Sigmoid colon (tissue), 4 donors: ENCODE measurements at regions not wholly inside any gene's neighbourhood (a gene's known extent, or its start where the extent isn't known, plus 50 kb on each side); places are given as distances from the start of the nearest gene placed in this dataset.

Experiments
- CTCF ChIP-seq, 4 experiments: fragments of 450-650 bp in 3 of 4; fragments of 200-600 bp in 1 of 4; IDR thresholded peaks; one replicate each; pipeline ENCODE4 v1.5.1; 2016 to 2019; ENCODE audit warnings: antibody characterized with exemption in 4 of 4, mild to moderate bottlenecking in 3 of 4, moderate library complexity in 2 of 4
- EP300 ChIP-seq, 4 donors: sonication (generic); formaldehyde crosslinking; IDR thresholded peaks; one replicate each; pipeline ENCODE4 v1.6.1; 2017; ENCODE audit warnings: antibody characterized with exemption in 4 of 4
- POLR2A ChIP-seq, 2 donors: fragments of 450-650 bp; IDR thresholded peaks; one replicate each; pipeline ENCODE4 v1.6.1; 2016; ENCODE audit warnings: antibody characterized with exemption in 2 of 2, mild to moderate bottlenecking in 2 of 2, moderate library complexity in 2 of 2
- POLR2AphosphoS5 ChIP-seq, 4 donors: sonication (generic); formaldehyde crosslinking; IDR thresholded peaks; one replicate each; pipeline ENCODE4 v1.6.1; 2017; ENCODE audit warnings: antibody characterized with exemption in 4 of 4

GRCh38 chr13:95385373-95385772 is 84.1 kb upstream of the ABCC4 start:
- no peak for TF ChIP-seq CTCF (IDR thresholded peaks at IDR 0.05)
- TF ChIP-seq EP300 (IDR thresholded peaks at IDR 0.05): no peak
- no peak for TF ChIP-seq POLR2A (IDR thresholded peaks at IDR 0.05)
- TF ChIP-seq POLR2AphosphoS5 (IDR thresholded peaks at IDR 0.05): no peak
